ENCODE measurements at regions not wholly inside any gene's neighbourhood (a gene's known extent, or its start where the extent isn't known, plus 50 kb on each side); places are given as distances from the start of the nearest gene placed in this dataset.
"Not testable (repeated sequence)": the region's sequence is repeated elsewhere in the genome, so short reads cannot be mapped to it uniquely, and the experiment has no call there.

DNA sequence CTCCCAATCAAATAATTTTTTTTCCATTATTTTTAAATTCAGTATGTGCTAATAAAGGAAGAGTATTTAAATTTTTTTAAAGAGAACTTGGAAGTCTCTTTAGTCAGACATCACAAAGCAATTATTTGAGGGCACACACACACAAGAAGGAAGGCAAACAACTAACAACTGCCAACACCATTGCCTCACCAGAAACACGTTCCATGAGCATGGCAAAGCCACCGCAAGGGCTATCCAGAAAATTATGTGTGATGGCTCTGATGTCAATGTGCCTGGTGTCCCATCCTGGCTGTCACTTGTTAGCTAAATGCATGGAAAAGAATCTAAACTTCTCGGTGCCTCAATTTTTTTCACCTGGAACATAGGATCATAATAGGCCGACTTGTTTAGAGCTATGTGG, 262.9 kb downstream of the SEC16B start:
- TF ChIP-seq TAF1 (IDR thresholded peaks at IDR 0.05; ENCODE audit: borderline replicate concordance, low read depth, low read length) (no peak), POLR2AphosphoS5 (IDR thresholded peaks at IDR 0.05; ENCODE audit: low read depth, low read length) (no peak), POLR2A (IDR thresholded peaks at IDR 0.05; ENCODE audit: low read depth, low read length) (no peak)
- FAIRE-seq (no peak), DNase-seq (ENCODE audit: insufficient read length) (no peak)

DNA sequence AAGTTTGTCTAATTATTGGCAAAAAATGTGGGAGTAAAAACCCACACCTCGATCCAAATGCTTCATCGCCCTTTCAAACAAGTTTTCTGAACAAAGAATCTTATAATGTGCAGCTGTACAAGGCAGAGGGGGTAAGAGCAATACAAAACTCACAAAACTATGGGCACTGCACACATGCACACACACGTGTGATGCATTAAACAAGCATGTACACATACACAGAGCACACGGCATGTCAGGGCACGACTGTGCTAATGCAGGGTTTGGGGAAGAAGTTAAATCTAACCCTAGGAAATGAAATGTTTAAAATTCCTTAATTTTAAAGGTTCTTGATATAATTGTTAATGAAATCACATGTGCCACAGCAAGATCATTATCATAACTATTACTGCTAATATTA, 264.0 kb downstream of the SEC16B start:
- no peak for FAIRE-seq
- DNase-seq (ENCODE audit: insufficient read length), result no peak
- TF ChIP-seq POLR2A (IDR thresholded peaks at IDR 0.05; ENCODE audit: low read depth, low read length) (no peak), TAF1 (IDR thresholded peaks at IDR 0.05; ENCODE audit: borderline replicate concordance, low read depth, low read length) (no peak), POLR2AphosphoS5 (IDR thresholded peaks at IDR 0.05; ENCODE audit: low read depth, low read length) (no peak)

DNA sequence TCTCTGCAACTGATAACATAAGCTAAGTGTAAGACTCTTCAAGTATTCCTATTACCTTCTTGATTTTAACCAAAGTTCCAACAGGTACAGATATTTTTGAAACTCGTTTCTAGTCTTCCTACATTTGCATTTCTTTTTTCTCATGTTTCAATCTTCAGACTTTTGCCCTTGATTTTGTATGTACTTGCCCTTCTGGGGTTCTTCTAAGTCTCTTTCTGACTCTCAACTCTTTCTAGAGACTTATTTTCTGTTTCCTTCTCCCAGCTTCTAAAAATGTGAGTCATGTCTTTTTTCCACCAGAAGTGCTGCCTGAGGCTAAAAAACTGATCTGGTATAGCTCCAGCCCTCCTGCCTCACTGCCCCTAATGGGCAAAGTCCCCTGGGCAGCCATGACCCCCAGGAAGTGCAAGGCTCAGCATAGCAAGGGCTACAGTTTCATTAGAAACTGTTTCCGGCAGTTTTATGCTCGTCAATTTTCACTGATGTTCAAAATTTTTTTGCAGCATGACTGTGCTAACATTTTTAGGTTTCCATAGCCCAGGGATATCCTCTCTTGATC, 265.9 kb downstream of the SEC16B start:
- no peak for FAIRE-seq
- TF ChIP-seq TAF1 (IDR thresholded peaks at IDR 0.05; ENCODE audit: borderline replicate concordance, low read depth, low read length), result no peak
- no peak for TF ChIP-seq POLR2A (IDR thresholded peaks at IDR 0.05; ENCODE audit: low read depth, low read length)
- TF ChIP-seq POLR2AphosphoS5 (IDR thresholded peaks at IDR 0.05; ENCODE audit: low read depth, low read length), result no peak
- no peak for DNase-seq (ENCODE audit: insufficient read length)

DNA sequence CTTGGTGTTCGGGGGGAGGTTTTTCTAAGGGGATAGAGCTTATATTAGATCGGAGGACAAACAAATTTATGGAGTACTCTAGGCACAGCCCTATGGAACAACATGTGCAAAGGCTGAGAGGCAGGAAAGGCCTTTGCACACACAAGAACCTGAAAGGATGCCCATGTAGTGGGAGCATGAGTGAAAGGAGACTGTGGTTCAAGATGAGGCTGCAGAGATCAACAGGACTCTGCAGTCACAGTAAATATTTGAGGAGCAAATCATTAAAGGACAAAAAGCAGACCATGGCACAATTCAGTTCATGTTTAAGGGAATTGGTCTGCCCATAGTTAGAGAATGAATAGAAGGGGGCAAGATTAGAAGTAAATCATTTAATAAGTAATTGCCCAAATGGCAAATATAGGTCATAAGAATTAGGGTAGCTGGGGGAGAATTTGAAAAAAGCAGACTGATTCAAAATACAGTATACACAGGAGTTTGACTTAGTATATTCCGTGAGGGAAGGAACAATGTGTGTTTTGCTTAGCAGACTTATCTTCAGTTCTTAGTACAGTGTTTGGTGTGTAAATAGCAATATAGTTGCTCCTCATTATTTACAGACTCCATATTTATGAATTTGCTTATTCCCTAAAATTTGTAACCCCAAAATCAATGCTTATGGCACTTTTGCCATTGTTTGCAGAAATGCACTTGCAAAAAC, 268.1 kb downstream of the SEC16B start:
- FAIRE-seq (no peak), DNase-seq (ENCODE audit: insufficient read length) (no peak)
- TF ChIP-seq TAF1 (IDR thresholded peaks at IDR 0.05; ENCODE audit: borderline replicate concordance, low read depth, low read length) (no peak), POLR2A (IDR thresholded peaks at IDR 0.05; ENCODE audit: low read depth, low read length) (no peak), POLR2AphosphoS5 (IDR thresholded peaks at IDR 0.05; ENCODE audit: low read depth, low read length) (no peak)

DNA sequence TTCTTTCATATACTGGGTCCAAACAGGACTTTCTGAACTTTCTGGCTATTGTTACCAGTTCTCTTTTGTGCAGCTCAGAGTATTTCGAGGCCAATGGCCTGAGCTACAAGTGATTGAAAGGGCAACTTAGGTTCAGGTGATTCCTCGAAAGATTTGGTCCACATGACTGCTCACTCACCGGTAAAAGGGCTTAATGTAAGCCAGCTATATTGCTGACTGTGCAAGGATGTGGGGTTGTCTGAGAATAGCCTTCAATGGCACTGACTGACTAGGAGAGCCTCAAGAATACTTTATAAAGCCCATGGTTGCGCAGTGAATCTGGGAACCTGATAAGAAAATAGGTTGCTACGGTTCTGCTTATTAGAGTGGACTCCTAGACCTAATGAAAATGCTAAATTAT, 269.0 kb downstream of the SEC16B start:
- FAIRE-seq, result no peak
- no peak for DNase-seq (ENCODE audit: insufficient read length)
- TF ChIP-seq TAF1 (IDR thresholded peaks at IDR 0.05; ENCODE audit: borderline replicate concordance, low read depth, low read length) (no peak), POLR2A (IDR thresholded peaks at IDR 0.05; ENCODE audit: low read depth, low read length) (no peak)

- DNase-seq (ENCODE audit: insufficient read length) (no peak), FAIRE-seq (no peak)
- TF ChIP-seq POLR2AphosphoS5 (IDR thresholded peaks at IDR 0.05; ENCODE audit: low read depth, low read length) (no peak), TAF1 (IDR thresholded peaks at IDR 0.05; ENCODE audit: borderline replicate concordance, low read depth, low read length) (no peak), POLR2A (IDR thresholded peaks at IDR 0.05; ENCODE audit: low read depth, low read length) (no peak)
Observed at GRCh38 chr1:177690996-177691395, 278.9 kb downstream of the SEC16B start.

- no peak for DNase-seq (ENCODE audit: insufficient read length)
- no peak for FAIRE-seq
- TF ChIP-seq POLR2AphosphoS5 (IDR thresholded peaks at IDR 0.05; ENCODE audit: low read depth, low read length) (no peak), POLR2A (IDR thresholded peaks at IDR 0.05; ENCODE audit: low read depth, low read length) (no peak), TAF1 (IDR thresholded peaks at IDR 0.05; ENCODE audit: borderline replicate concordance, low read depth, low read length) (no peak)
Observed at GRCh38 chr1:177687544-177687943, 282.3 kb downstream of the SEC16B start.

- no peak for DNase-seq (ENCODE audit: insufficient read length)
- no peak for FAIRE-seq
- TF ChIP-seq POLR2AphosphoS5 (IDR thresholded peaks at IDR 0.05; ENCODE audit: low read depth, low read length), result no peak
- no peak for TF ChIP-seq TAF1 (IDR thresholded peaks at IDR 0.05; ENCODE audit: borderline replicate concordance, low read depth, low read length)
- TF ChIP-seq POLR2A (IDR thresholded peaks at IDR 0.05; ENCODE audit: low read depth, low read length), result no peak
Observed at GRCh38 chr1:177686933-177687332, 282.9 kb downstream of the SEC16B start.

GRCh38 chr1:177669161-177669560, 300.7 kb downstream of the SEC16B start:
- TF ChIP-seq POLR2A (IDR thresholded peaks at IDR 0.05; ENCODE audit: low read depth, low read length), result no peak
- no peak for TF ChIP-seq TAF1 (IDR thresholded peaks at IDR 0.05; ENCODE audit: borderline replicate concordance, low read depth, low read length)
- TF ChIP-seq POLR2AphosphoS5 (IDR thresholded peaks at IDR 0.05; ENCODE audit: low read depth, low read length), result no peak
- DNase-seq (ENCODE audit: insufficient read length) (no peak), FAIRE-seq (no peak)

GRCh38 chr1:177665935-177666334, 303.9 kb downstream of the SEC16B start:
- TF ChIP-seq POLR2AphosphoS5 (IDR thresholded peaks at IDR 0.05; ENCODE audit: low read depth, low read length) (no peak), TAF1 (IDR thresholded peaks at IDR 0.05; ENCODE audit: borderline replicate concordance, low read depth, low read length) (no peak), POLR2A (IDR thresholded peaks at IDR 0.05; ENCODE audit: low read depth, low read length) (no peak)
- FAIRE-seq, result no peak
- DNase-seq (ENCODE audit: insufficient read length), result no peak

DNA sequence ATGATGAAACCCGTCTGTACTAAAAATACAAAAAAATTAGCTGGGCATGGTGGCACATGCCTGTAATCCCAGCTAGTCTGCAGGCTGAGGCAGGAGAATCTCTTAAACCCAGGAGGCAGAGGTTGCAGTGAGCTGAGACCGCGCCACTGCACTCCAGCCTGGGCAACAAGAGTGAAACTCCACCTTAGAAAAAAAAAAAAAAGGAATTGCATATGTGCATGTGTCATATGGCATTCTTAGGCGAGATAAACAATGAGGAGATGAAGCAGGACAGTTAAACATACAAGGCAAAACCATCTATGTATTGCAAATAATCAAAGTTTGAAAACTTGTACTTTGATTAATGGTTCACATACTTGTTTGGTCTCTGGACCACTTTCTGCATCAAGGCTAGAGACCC, 305.1 kb downstream of the SEC16B start:
- FAIRE-seq; DNase-seq (ENCODE audit: insufficient read length): not testable (repeated sequence)

DNA sequence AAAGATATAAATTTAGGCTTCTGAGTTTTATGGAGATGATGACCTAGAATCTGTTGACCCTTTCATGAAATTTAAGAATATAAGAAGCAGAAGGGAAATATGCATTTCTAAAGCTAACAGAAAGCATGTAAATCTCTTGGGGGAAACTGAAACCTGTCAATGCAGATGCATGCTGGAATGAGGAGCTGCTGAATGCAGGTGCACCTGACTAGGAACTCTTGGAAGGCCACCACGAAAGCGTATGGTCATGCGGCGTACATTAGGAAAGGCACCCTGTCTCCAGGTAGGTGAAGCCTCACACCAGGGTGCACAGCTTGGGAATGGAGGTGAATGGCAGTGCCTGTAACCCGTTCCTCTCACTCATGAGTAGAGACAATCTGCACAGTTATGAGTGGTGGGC, 309.7 kb downstream of the SEC16B start:
- TF ChIP-seq POLR2AphosphoS5 (IDR thresholded peaks at IDR 0.05; ENCODE audit: low read depth, low read length) (no peak), TAF1 (IDR thresholded peaks at IDR 0.05; ENCODE audit: borderline replicate concordance, low read depth, low read length) (no peak)
- no peak for FAIRE-seq
- DNase-seq (ENCODE audit: insufficient read length), result no peak

All from GM12892 (cell line).